WTC11 (cell line): ENCODE measurements at regions not wholly inside any gene's neighbourhood (a gene's known extent, or its start where the extent isn't known, plus 50 kb on each side); places are given as distances from the start of the nearest gene placed in this dataset.

Experiments used
- ATAC-seq: fragments of 200-7000 bp; cut with Tn5 transposase; 2 replicates; pipeline ENCODE4 v1.10.0; 2021; ENCODE audit warnings: mild to moderate bottlenecking, moderate library complexity
- CTCF ChIA-PET: fragments of 300-600 bp; sonication (Branson Sonifier 250); formaldehyde crosslinking; loops from one replicate; lab custom pipeline; 2021; ENCODE audit warnings: antibody characterized with exemption; lab: Charles Lee
- POLR2A ChIA-PET: fragments of 350-600 bp; sonication (Branson Sonifier 250); formaldehyde crosslinking; loops from one replicate; lab custom pipeline; 2021; ENCODE audit warnings: antibody characterized with exemption; lab: Charles Lee
- DNase-seq: peaks from one replicate; pipeline ENCODE4 v3.0.0; 2021; ENCODE audit warnings: low spot score
- H3K27ac Mint-ChIP-seq: 2 replicates; pipeline ENCODE4 v1.8.0; 2021; ENCODE audit warnings: mixed read lengths
- H3K27me3 Mint-ChIP-seq: 2 replicates; pipeline ENCODE4 v1.8.0; 2021; ENCODE audit warnings: low read depth, mild to moderate bottlenecking, moderate library complexity, mixed read lengths
- H3K36me3 Mint-ChIP-seq: 2 replicates; pipeline ENCODE4 v1.8.0; 2021; ENCODE audit warnings: mixed read lengths
- H3K4me1 Mint-ChIP-seq: 2 replicates; pipeline ENCODE4 v1.8.0; 2022; ENCODE audit warnings: mixed read lengths
- H3K4me3 Mint-ChIP-seq: 2 replicates; pipeline ENCODE4 v1.8.0; 2021; ENCODE audit warnings: mild to moderate bottlenecking, moderate library complexity, mixed read lengths
- H3K9me3 Mint-ChIP-seq: 2 replicates; pipeline ENCODE4 v1.8.0; 2021; ENCODE audit warnings: mixed read lengths
- ATF1 ChIP-seq: sonication (generic); formaldehyde crosslinking; IDR thresholded peaks from 2 replicates; pipeline ENCODE4 v1.8.1; 2023; ENCODE audit warnings: mild to moderate bottlenecking, moderate library complexity, missing genetic modification reagents
- CREB1 ChIP-seq: sonication (generic); formaldehyde crosslinking; IDR thresholded peaks from 2 replicates; pipeline ENCODE4 v1.8.0; 2023; ENCODE audit warnings: mild to moderate bottlenecking, missing genetic modification reagents
- GABPB1 ChIP-seq: sonication (generic); formaldehyde crosslinking; IDR thresholded peaks from 2 replicates; pipeline ENCODE4 v1.8.1; 2023; ENCODE audit warnings: mild to moderate bottlenecking, missing genetic modification reagents
- GTF2I ChIP-seq: fragments of 250-450 bp; sonication (Bioruptor Pico); conservative IDR thresholded peaks from 2 replicates; pipeline ENCODE4 v1.4.0; 2021; ENCODE audit warnings: mild to moderate bottlenecking
- HMGA2 ChIP-seq: fragments of 250-450 bp; sonication (Bioruptor Pico); IDR thresholded peaks from 2 replicates; pipeline ENCODE4 v1.4.0; 2021; ENCODE audit warnings: mild to moderate bottlenecking, moderate library complexity
- JUN ChIP-seq: sonication (generic); formaldehyde crosslinking; IDR thresholded peaks from 2 replicates; pipeline ENCODE4 v1.8.0; 2023; ENCODE audit warnings: mild to moderate bottlenecking, missing genetic modification reagents
- NR3C1 ChIP-seq: sonication (generic); formaldehyde crosslinking; conservative IDR thresholded peaks from 2 replicates; pipeline ENCODE4 v1.8.1; 2023; ENCODE audit warnings: low read depth, mild to moderate bottlenecking, missing genetic modification reagents
- OVOL2 ChIP-seq: fragments of 250-450 bp; sonication (Bioruptor Pico); IDR thresholded peaks from 2 replicates; pipeline ENCODE4 v1.9.0; 2021; ENCODE audit warnings: mild to moderate bottlenecking, borderline replicate concordance
- PRDM15 ChIP-seq: sonication (generic); formaldehyde crosslinking; IDR thresholded peaks from 2 replicates; pipeline ENCODE4 v1.8.0; 2022; ENCODE audit warnings: missing genetic modification reagents
- RORB ChIP-seq: fragments of 250-450 bp; sonication (Bioruptor Pico); IDR thresholded peaks from 2 replicates; pipeline ENCODE4 v1.9.0; 2021; ENCODE audit warnings: mild to moderate bottlenecking
- TEAD1 ChIP-seq: sonication (generic); formaldehyde crosslinking; IDR thresholded peaks from 2 replicates; pipeline ENCODE4 v1.8.0; 2022; ENCODE audit warnings: mild to moderate bottlenecking, missing genetic modification reagents
- TEAD4 ChIP-seq: sonication (generic); formaldehyde crosslinking; IDR thresholded peaks from 2 replicates; pipeline ENCODE4 v1.8.0; 2022; ENCODE audit warnings: mild to moderate bottlenecking, missing genetic modification reagents
- ZNF232 ChIP-seq: sonication (generic); formaldehyde crosslinking; IDR thresholded peaks from 2 replicates; pipeline ENCODE4 v1.8.0; 2022; ENCODE audit warnings: mild to moderate bottlenecking, missing genetic modification reagents
- ZNF425 ChIP-seq: fragments of 250-450 bp; sonication (Bioruptor Pico); conservative IDR thresholded peaks from 2 replicates; pipeline ENCODE4 v1.9.0; 2021; ENCODE audit warnings: mild to moderate bottlenecking
- ZNF532 ChIP-seq: fragments of 250-450 bp; sonication (Bioruptor Pico); IDR thresholded peaks from 2 replicates; pipeline ENCODE4 v1.9.0; 2021; ENCODE audit warnings: mild to moderate bottlenecking, borderline replicate concordance
- ZNF671 ChIP-seq: fragments of 250-450 bp; sonication (Bioruptor Pico); IDR thresholded peaks from 2 replicates; pipeline ENCODE4 v1.8.0; 2021; ENCODE audit warnings: mild to moderate bottlenecking
- TF ChIP-seq, protein P1 (sequence below): sonication (generic); formaldehyde crosslinking; IDR thresholded peaks from 2 replicates; pipeline ENCODE4 v1.8.0; 2022; ENCODE audit warnings: mild to moderate bottlenecking, missing genetic modification reagents
- TF ChIP-seq, protein P2 (sequence below): sonication (generic); formaldehyde crosslinking; IDR thresholded peaks from 2 replicates; pipeline ENCODE4 v1.8.1; 2022; ENCODE audit warnings: low read depth, missing genetic modification reagents, borderline replicate concordance
- TF ChIP-seq, protein P3 (sequence below): sonication (generic); formaldehyde crosslinking; conservative IDR thresholded peaks from 2 replicates; pipeline ENCODE4 v1.8.1; 2023; ENCODE audit warnings: mild to moderate bottlenecking, low read depth, missing genetic modification reagents, moderate library complexity

DNA sequence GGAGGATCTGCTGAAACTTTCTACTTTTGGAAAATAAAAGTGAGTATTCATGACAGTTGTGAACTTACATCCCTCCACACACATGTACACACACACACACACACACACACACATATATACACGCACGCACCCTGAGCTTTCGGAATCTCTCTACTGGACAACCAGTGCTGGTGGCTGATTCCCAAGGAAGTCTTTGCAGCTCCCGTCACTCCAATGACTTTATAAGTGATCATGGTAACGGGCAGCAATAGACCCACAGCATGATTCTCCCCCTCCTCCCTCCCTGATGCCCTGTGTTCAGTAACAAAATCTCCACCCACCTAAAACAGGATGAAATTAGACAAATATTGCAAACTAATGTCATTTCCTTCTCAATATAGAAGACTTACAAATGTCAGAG is 364.9 kb downstream of the IRS1 start (continued):
- TF ChIP-seq GABPB1 (no peak), ZNF232 (CRISPR knock-in tag) (no peak), HMGA2 (CRISPR knock-in tag) (no peak)
- TF ChIP-seq, protein P1, sequence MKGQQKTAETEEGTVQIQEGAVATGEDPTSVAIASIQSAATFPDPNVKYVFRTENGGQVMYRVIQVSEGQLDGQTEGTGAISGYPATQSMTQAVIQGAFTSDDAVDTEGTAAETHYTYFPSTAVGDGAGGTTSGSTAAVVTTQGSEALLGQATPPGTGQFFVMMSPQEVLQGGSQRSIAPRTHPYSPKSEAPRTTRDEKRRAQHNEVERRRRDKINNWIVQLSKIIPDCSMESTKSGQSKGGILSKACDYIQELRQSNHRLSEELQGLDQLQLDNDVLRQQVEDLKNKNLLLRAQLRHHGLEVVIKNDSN (CRISPR knock-in tag): no peak
- TF ChIP-seq, protein P2, sequence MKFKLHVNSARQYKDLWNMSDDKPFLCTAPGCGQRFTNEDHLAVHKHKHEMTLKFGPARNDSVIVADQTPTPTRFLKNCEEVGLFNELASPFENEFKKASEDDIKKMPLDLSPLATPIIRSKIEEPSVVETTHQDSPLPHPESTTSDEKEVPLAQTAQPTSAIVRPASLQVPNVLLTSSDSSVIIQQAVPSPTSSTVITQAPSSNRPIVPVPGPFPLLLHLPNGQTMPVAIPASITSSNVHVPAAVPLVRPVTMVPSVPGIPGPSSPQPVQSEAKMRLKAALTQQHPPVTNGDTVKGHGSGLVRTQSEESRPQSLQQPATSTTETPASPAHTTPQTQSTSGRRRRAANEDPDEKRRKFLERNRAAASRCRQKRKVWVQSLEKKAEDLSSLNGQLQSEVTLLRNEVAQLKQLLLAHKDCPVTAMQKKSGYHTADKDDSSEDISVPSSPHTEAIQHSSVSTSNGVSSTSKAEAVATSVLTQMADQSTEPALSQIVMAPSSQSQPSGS (CRISPR knock-in tag): no peak
- TF ChIP-seq, all 79 proteins: peak for 0

GRCh38 chr2:226431288-226431948 is 368.2 kb downstream of the IRS1 start:
- H3K4me3 Mint-ChIP-seq: no peak overlapping the region
- no peak for ATAC-seq
- H3K36me3 Mint-ChIP-seq: no peaks in the 10 kb centered on the region
- no peak for DNase-seq
- H3K27ac Mint-ChIP-seq: peak overlapping the region; percentile 68; the same call in 1 of the 2 replicates
- H3K9me3 Mint-ChIP-seq: no peaks in the 10 kb centered on the region
- peaks cover 24% of the 10 kb centered on the region for H3K4me1 Mint-ChIP-seq
- CTCF ChIA-PET: no interaction called here
- no peaks in the 10 kb centered on the region for H3K27me3 Mint-ChIP-seq
- POLR2A ChIA-PET: no interaction called here
- TF ChIP-seq PRDM15 (CRISPR knock-in tag) (no peak), GABPB1 (no peak), TEAD4 (CRISPR knock-in tag) (no peak), ATF1 (CRISPR knock-in tag) (no peak), ZNF532 (no peak), TEAD1 (CRISPR knock-in tag) (no peak), OVOL2 (CRISPR knock-in tag) (no peak), RORB (no peak), ZNF671 (CRISPR knock-in tag) (no peak), NR3C1 (no peak), CREB1 (no peak), ZNF425 (CRISPR knock-in tag) (no peak), ZNF232 (CRISPR knock-in tag) (no peak), GTF2I (CRISPR knock-in tag) (no peak), JUN (CRISPR knock-in tag) (no peak)
- TF ChIP-seq, protein P3, sequence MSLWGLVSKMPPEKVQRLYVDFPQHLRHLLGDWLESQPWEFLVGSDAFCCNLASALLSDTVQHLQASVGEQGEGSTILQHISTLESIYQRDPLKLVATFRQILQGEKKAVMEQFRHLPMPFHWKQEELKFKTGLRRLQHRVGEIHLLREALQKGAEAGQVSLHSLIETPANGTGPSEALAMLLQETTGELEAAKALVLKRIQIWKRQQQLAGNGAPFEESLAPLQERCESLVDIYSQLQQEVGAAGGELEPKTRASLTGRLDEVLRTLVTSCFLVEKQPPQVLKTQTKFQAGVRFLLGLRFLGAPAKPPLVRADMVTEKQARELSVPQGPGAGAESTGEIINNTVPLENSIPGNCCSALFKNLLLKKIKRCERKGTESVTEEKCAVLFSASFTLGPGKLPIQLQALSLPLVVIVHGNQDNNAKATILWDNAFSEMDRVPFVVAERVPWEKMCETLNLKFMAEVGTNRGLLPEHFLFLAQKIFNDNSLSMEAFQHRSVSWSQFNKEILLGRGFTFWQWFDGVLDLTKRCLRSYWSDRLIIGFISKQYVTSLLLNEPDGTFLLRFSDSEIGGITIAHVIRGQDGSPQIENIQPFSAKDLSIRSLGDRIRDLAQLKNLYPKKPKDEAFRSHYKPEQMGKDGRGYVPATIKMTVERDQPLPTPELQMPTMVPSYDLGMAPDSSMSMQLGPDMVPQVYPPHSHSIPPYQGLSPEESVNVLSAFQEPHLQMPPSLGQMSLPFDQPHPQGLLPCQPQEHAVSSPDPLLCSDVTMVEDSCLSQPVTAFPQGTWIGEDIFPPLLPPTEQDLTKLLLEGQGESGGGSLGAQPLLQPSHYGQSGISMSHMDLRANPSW: no peak
